ENCODE measurements at regions not wholly inside any gene's neighbourhood (a gene's known extent, or its start where the extent isn't known, plus 50 kb on each side); places are given as distances from the start of the nearest gene placed in this dataset.

DNA sequence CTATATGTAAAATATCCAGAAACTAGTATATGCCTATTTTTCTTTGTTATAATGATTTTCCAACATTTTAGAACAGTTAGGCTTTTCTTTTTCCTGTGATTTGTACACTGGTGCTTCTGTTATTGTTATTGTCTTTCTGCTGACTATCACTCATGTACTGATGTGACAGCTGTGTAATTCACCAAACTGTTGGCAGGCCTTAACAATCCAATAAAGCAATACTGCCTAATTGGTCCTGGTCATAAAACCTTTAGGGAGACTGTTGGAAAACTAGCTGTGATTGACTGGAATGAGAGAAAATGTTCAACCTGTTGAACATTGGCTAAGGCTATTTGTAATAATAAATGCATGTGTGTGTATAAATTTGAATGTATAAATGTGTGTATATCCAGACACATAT, 956.6 kb downstream of the REEP3 start:
- DNase-seq (ENCODE audit: low spot score), result no peak
- TF ChIP-seq, protein P1, sequence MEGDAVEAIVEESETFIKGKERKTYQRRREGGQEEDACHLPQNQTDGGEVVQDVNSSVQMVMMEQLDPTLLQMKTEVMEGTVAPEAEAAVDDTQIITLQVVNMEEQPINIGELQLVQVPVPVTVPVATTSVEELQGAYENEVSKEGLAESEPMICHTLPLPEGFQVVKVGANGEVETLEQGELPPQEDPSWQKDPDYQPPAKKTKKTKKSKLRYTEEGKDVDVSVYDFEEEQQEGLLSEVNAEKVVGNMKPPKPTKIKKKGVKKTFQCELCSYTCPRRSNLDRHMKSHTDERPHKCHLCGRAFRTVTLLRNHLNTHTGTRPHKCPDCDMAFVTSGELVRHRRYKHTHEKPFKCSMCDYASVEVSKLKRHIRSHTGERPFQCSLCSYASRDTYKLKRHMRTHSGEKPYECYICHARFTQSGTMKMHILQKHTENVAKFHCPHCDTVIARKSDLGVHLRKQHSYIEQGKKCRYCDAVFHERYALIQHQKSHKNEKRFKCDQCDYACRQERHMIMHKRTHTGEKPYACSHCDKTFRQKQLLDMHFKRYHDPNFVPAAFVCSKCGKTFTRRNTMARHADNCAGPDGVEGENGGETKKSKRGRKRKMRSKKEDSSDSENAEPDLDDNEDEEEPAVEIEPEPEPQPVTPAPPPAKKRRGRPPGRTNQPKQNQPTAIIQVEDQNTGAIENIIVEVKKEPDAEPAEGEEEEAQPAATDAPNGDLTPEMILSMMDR (IDR thresholded peaks at IDR 0.05; ENCODE audit: extremely low read depth, missing control alignments), result no peak

DNA sequence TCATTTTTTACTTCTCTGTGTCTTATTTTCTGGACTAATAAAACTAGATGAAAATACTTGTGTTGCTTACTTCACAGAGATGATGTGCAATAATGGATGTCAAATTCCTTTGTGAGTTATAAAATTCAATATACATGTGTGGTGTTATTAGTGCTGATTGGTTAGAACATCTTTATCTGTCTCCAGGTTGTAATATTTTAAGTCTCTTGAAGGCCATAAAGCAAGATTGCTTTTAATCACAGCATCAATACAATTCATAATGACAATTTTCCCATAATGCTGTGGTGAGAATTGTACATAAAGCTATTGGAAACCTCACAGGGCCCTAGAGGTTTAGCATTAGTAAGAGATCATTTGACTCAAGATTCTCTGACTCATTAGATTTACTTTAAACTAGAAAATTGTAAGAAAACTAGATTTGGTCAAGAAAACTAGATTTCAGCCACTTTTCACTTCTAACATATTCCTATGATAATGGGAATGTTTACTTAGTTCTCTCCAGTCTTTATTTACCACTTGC, 963.7 kb downstream of the REEP3 start:
- TF ChIP-seq, protein P1 (IDR thresholded peaks at IDR 0.05; ENCODE audit: extremely low read depth, missing control alignments), result no peak
- DNase-seq (ENCODE audit: low spot score), result no peak

DNA sequence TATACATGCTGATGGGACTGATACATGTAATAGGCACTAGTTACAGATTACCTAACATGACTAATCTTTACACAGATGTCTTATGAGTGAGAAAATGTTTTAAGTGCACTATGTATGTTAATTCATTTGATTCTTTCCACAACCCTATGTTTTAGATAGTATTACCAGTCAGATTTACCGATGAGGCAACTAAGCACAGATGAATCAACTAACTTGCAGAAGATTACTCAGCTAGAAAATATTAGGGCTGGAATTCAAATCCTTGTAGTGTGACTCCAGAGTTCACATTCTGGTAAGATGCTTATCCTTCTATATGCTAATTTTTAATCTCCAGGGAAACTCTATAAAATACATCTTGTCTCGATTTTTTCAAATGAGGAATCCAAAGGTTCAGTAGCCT, 964.9 kb downstream of the REEP3 start:
- TF ChIP-seq, protein P1 (IDR thresholded peaks at IDR 0.05; ENCODE audit: extremely low read depth, missing control alignments), result no peak
- DNase-seq (ENCODE audit: low spot score), result no peak

DNA sequence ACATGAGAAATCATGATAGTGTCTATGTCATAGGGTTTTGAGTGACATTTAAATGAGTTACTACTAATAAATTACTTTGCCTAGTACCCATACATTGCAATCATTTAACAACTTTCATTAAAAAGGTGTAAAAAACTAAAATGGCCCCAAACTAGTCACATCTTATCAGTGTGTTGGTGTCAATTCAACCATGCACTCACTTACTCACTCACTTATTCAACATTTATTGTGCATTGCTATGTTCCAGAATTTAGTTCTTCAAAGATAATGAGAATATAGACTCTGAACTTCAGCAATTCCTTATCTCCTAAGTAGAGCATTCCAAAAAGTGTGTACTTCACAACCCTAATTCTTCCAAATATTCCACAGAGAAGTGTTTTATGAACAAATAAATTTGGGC, 965.7 kb downstream of the REEP3 start:
- TF ChIP-seq, protein P1 (IDR thresholded peaks at IDR 0.05; ENCODE audit: extremely low read depth, missing control alignments), result no peak
- DNase-seq (ENCODE audit: low spot score), result no peak

DNA sequence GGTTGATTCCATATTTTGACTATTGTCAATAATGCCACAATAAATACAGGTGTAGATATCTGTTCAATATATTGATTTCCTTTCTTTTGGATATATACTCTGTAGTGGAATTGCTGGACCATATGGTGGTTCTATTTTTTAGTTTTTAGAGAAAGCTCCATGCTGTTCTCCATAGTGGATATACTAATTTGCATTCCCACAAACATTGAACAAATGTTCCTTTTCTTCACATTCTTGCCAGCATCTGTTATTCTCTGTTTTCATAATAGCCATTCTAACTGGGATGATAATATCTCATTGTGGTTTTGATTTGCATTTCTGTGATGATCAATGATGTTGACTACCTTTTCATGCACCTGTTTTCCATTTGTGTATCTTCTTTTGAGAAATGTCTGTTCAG, 973.7 kb downstream of the REEP3 start:
- no peak for DNase-seq (ENCODE audit: low spot score)
- TF ChIP-seq, protein P1 (IDR thresholded peaks at IDR 0.05; ENCODE audit: extremely low read depth, missing control alignments), result no peak

DNA sequence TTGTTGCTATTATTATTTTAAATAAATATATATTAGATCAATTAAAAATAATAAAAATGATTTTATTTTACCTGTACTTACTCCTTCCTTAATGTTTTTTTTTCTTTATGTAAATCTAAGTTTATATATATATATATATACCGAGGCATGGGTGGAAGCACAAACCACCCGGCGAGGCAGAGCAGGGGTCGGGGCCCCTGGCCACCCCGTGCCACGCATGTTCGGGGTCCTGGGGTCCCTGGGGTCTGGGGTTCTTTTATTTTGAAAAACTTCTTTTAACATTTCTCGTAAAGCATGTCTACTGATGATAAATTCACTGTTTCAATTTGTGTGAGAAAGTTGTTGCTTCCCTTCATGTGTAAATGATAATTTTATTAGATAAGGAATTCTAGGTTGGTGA, 976.1 kb downstream of the REEP3 start:
- DNase-seq (ENCODE audit: low spot score), result no peak
- TF ChIP-seq, protein P1 (IDR thresholded peaks at IDR 0.05; ENCODE audit: extremely low read depth, missing control alignments), result no peak

DNA sequence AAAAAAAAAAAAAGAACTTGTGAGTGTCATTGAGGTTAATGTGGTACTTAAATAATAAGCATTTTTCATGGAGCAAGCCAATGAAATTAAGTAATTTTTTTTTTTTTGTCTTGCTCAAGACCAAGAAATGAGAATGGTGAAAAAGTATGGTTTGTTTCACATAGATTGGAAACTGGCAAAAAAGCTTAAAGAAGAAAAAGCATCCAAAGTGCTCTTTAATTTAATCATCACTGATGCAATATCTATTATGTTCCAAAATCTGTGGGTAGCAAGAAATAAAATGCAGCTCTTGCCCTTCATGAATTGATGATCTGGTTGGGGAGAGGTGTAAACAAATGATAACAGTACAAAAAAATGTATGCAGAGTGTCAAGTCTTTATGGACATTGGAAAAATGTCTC, 980.6 kb downstream of the REEP3 start:
- DNase-seq (ENCODE audit: low spot score), result no peak
- TF ChIP-seq, protein P1 (IDR thresholded peaks at IDR 0.05; ENCODE audit: extremely low read depth, missing control alignments), result no peak

Measured in GM20000 (cell line).